Skin of body (tissue), 1 donor: ENCODE measurements at regions not wholly inside any gene's neighbourhood (a gene's known extent, or its start where the extent isn't known, plus 50 kb on each side); places are given as distances from the start of the nearest gene placed in this dataset.
"Not testable (repeated sequence)": the region's sequence is repeated elsewhere in the genome, so short reads cannot be mapped to it uniquely, and the experiment has no call there.

Experiments
- DNase-seq: peaks from one replicate; lab custom pipeline; 2025; lab: John Stamatoyannopoulos, UW

DNA sequence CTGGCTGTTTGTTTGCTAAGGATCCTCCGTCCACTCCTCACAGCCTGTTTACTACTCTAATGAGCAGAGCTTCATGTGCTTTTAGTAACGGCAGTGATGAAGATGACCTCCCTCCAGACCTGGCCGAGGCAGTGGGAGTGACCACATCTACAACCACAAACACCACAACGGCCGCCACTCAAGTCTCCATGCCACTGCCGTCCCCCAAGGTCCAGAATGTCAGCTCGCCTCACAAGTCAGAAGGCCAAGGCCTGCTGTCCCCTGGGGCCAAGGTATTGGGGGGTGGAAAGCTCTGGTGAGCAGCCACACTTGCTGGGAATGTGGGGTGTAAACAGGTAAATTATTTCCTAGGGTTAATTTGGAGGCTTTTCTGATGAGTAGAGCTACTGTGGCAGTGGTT lies 926.4 kb downstream of the IPMK start:
- no peak for DNase-seq

GRCh38 chr10:57338823-57339558 lies 928.7 kb downstream of the IPMK start:
- no peak for DNase-seq

GRCh38 chr10:57336865-57337264 lies 930.8 kb downstream of the IPMK start:
- no peak for DNase-seq

- DNase-seq = no peak
Observed at GRCh38 chr10:57336341-57336740, 931.4 kb downstream of the IPMK start.

- no peak for DNase-seq
Observed at GRCh38 chr10:57334523-57334922, 933.2 kb downstream of the IPMK start.

- no peak for DNase-seq
Observed at GRCh38 chr10:57333880-57334279, 933.8 kb downstream of the IPMK start.

GRCh38 chr10:57321400-57321854 lies 946.3 kb downstream of the IPMK start:
- not testable (repeated sequence) for DNase-seq

- no peak for DNase-seq
Observed at GRCh38 chr10:57320416-57320815, 947.3 kb downstream of the IPMK start.

GRCh38 chr10:57314046-57314445 lies 953.0 kb upstream of the ZWINT start:
- no peak for DNase-seq

GRCh38 chr10:57303566-57303965 lies 942.5 kb upstream of the ZWINT start:
- no peak for DNase-seq

GRCh38 chr10:57300718-57301117 lies 939.7 kb upstream of the ZWINT start:
- no peak for DNase-seq

GRCh38 chr10:57294698-57295097 lies 933.6 kb upstream of the ZWINT start:
- no peak for DNase-seq

DNA sequence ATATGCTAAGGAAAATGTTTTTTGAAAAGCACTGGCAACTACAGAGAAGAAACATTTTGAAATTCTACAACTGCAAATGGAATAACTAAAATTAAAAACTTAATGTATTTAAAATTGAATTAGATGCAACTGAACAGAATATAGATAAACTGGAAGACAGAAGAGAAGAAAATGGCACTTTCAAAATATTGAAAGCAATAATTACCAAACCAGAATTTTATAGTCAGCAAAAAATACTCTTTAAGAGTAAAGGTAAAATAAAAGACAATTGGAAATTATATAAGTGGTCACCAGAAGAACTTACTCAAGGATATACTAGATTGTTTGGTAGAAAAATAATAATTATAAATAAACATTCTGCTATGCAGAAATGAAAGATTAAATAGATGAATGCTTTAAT lies 927.7 kb upstream of the ZWINT start:
- DNase-seq = no peak

DNA sequence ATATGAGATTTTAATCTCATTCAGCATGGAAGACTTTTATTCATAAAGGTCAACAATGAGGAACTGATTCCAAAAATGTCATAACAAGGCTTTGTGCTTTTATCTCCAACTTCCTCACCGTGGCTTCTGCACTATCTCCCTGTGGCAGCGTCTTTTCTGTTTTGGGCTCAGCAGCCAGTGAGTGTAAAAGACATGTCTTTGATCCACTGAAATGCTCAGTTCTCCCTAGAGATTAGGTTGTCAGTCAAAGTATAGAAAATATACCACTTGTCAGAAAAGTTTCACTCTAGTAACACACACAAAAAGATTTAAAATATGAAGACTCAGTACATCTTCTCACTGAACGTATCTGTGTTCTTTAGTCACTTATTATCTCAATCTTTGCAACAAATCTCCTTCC lies 901.8 kb upstream of the ZWINT start:
- no peak for DNase-seq

DNA sequence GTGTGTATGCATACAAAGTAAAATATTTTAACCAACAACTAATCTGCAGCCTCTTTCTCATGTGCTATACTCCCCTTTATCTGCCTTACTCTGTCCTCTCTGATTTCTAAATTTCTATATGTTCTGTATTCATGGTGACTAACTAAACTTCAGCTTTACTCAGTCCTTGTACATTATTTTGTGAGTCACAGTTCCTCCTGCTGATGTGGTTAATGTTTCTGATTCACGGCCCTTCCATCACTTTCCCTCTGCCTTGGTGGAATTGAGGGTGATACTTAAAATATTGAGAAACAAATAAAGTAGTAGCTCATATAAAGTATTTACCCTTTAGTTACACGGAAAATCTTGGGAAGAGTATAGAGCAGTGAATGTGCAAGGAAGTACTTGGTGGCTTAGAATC lies 899.1 kb upstream of the ZWINT start:
- DNase-seq = no peak

- DNase-seq = no peak
Observed at GRCh38 chr10:57249615-57250281, 888.7 kb upstream of the ZWINT start.

- no peak for DNase-seq
Observed at GRCh38 chr10:57247271-57247670, 886.2 kb upstream of the ZWINT start.

GRCh38 chr10:57225920-57226319 lies 864.9 kb upstream of the ZWINT start:
- DNase-seq = no peak

DNA sequence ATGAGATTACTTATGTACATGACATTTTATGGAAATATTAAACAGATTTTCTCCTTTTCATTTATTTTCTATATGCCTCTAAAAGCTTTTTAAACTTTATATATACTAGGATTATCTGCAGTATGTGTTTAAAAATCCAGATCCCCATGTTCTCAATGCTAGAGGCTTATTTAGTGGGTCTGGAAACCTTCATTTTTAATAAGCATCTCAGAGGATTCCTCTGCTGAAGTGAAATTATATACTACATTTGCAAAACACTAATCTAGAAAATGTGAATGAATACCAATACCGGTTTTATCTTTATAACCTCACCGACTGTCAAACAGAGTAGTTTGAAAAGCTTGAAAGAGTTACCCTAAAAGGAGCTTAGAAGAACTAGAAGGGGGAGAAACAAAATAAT lies 863.8 kb upstream of the ZWINT start:
- no peak for DNase-seq

- no peak for DNase-seq
Observed at GRCh38 chr10:57222603-57223002, 861.5 kb upstream of the ZWINT start.

DNA sequence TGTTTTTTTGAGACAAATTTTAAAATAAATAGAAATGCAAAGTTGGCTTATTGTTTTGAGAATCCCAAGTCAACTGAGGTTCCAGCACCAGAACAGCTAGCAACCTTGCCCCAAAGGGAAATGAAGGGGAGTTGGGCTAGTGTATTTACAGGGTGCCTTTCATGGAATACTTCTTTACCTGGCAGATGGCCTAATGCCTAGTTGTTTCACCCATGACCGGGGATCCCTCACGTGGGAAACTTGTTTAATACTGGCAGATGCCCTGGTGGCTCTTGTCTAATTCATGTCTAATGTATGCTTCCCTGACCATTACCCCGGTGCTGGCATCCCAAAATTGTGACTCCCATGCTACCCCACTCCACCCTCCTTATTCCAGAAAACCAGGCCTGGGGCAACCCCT lies 861.1 kb upstream of the ZWINT start:
- DNase-seq = no peak

- no peak for DNase-seq
Observed at GRCh38 chr10:57221674-57222073, 860.6 kb upstream of the ZWINT start.

DNA sequence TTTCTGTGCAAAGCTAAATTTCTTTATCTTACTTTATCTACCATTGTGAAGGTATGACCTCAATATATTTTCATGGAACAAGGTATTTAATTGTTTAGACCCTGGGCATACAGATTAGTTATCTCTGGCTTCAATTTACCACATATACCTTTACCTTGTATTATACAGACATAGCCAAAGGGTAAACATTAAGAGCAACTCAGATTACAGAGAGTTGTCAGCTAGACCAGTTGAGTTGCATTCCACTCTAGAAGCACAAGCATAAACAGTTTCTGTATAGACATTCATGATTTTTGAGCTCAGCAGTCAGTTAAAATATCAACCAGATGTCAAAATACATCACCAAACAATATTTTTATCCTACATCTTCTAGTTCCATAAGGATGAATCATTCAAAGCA lies 857.3 kb upstream of the ZWINT start:
- no peak for DNase-seq
